M059J (cell line): ENCODE measurements at regions not wholly inside any gene's neighbourhood (a gene's known extent, or its start where the extent isn't known, plus 50 kb on each side); places are given as distances from the start of the nearest gene placed in this dataset.

Experiments used
- DNase-seq: peaks from one replicate; pipeline ENCODE4 v3.0.0-alpha.2; 2012; ENCODE audit warnings: low read depth

DNA sequence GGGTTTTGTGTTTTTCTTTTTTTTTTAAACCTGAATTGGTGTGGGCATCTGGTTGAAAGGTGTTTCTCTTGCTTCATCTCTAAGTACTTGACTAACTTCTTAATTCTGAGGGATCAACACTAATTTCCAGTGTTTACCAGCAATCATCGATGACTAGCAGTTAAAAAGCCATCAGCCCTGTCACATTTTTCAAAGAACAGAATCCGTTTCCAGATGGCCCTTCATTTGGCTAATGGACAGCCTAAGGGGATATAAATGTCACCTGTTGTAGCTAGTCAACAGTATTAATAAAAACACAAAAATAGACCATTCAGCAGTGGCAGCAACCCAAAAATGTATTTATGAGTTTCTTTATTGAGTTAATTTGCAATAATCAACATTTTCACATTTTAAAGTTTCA, 1076.5 kb downstream of the MAT2B start:
- DNase-seq, result no peak

DNA sequence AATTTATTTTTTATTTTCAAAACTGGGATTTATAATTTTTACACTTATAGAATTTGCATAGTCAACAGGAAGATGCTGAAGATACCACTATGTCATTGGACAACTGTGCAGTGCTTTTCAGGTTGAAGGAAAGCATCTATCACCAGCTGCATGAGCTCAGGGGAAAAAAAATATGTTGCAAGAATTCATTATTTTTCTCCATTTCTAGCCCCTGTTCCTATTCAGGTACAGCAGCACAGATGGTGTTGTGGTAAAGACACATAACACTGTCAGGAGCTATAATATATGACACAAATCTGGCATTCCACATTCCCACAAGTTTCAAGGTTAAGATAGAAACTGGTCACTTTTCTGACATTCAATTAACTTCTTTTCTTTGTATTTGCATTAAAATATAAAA, 1088.6 kb downstream of the MAT2B start:
- no peak for DNase-seq

DNA sequence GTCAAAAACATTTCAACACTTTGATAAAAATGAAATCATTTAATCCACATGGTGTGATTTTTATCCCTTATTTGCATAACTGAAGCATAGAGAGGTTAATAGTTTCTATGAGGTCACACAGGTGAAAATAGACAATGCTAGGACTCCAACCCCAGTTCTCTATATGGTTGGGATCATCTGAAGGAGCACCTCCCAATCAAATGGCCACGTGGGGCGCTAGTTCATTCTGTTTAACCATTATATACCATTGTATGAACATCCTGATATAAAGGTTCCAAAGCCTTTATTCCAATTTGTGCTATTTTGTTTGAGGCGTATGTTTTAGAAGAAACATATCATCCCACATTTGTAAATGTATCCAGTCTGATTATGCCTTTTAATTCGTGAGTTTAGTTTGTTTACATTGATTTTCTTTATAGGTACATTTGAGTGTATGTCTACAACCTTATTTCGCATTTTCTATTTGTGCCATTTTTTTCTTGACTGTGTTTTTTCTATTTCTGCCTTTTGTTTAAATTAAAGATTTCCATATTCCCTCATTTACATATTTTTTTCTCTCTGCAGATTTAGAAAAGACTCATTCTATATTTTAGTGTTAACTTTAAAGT, 1092.0 kb downstream of the MAT2B start:
- DNase-seq, result peak; percentile 6

DNA sequence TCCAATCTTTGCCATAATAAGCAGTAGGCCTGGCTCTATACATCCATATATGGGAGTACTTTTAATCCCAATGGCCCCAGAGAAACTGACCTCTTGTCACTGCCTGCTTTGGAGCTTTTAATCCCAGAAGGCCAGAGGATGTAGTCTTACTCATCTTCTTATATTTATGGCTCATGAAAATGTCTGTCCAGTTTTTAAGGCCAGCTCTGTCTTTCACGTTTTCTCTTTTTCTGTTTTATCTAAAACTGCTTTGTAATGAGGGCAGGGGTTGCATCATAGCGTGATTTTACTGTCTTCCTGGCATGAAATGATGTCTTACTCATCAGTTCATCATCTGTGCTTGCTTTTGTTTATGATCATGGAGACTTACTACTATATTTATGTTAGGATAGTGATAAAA, 1094.9 kb downstream of the MAT2B start:
- DNase-seq, result peak; percentile 52

DNA sequence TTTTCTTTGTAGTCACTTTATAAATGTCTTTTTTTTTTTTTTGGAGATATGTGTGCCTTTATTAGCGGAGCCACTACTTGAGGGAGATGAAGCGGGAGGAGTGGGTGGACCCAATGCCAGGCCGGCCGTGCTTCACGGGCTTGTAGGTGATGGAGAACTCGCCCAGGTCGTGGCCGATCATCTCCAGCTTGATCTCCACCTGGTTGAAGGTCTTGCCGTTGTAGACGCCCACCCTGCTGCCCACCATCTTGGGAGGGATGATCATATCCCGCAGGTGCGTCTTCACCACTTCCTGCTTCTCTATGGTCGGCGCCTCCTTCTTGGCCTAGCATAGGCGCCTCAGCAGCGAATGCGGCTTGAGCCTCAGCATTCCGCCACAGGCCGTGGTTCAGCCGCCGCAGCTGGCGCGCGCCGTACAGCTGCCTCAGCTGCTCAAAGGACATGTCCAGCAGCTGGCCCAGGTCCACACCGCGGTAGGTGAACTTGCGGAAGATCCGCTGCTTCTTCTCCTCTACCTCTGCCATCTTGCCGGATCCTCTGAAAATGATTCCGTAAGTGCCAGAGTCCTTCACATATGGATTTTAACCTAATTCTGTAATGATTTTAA, 1095.6 kb downstream of the MAT2B start:
- no peak for DNase-seq

DNA sequence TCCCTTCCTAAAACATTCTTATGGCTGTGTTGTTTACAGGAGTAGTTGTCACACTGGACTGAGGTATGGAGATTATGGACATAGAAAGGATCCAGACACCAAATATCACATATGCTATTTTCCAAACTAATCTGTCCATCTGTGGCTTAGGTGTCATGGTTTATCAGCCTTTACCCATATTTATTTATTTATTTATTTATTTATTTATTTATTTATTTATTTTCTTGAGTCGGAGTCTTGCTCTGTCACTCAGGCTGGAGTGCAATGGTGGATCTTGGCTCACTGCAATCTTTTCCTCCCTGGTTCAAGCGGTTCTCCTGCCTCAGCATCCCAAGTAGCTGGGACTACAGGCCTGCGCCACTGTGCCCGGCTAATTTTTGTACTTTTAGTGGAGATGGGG, 1103.1 kb downstream of the MAT2B start:
- no peak for DNase-seq

DNA sequence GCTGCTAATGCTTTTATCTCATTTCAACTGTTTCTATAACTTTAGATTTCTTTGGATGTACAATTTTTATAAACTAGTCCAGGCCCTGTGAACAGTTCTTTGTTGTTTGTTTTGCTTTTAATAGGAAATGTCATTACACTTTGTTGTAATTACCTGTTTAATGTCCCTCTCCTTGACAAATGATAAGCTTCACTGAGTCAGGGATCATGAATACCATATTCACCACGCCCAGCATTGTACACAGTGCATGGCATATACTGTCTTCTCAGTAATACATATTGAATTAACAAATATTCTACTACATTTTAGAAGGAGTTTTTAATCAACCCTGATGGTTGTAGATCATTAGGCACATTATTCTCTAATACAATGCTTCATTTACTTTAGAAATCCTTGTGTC, 1105.0 kb downstream of the MAT2B start:
- no peak for DNase-seq

DNA sequence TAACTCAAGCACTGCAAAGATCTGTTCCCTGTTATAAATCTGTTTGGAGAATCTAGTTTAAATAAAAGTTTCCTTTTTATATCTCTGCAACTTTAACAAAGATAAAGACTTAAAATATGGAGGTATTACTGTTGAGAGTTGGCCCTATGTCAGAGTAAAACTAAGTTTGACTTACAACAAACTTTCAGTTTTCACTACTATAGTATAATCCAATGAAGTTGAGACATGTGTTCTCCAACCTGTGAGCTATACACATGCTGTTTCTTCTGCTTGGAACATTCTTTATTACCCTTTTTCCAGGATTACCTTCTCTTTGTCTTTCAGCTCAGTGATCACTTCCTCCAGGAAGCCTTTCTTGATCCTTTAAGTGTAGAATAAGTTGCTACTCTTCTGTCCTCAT, 1109.3 kb downstream of the MAT2B start:
- no peak for DNase-seq

DNA sequence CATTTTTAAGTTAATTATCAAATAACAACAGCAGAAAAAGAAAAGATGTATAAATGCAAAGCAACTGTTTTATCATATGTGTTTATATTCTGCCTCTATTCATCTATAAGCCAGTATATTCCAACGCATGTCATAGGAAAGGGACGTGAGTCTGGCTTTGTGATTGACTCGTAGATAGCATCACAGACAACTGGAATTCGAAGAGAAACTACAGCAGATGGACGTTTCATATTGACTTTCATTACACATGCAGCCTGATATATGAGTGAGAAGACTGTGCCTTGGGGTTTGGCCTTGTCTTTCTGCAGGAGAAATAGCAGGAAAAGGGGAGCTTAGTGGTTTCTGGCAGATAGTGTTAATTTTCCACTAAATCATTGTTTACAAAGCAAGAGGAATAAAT, 1111.9 kb downstream of the MAT2B start:
- DNase-seq, result no peak

DNA sequence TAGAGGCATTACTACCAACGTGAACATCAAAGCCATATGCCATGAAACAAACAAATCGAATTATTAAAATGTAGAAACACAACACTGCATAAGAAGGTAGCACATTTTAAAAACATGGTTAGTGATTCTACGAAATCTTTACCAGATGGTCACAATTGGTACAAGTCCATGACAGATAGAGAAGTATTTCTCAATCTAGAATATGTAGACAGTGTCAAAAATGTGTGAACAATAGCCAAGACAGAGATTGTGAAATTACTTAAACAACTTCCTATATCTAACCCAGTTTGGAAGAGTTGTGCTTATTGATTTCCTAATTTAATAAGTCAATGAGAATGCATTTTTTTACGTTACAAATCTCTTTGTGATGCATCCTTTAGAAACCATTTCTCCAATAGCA, 1121.6 kb downstream of the MAT2B start:
- no peak for DNase-seq

DNA sequence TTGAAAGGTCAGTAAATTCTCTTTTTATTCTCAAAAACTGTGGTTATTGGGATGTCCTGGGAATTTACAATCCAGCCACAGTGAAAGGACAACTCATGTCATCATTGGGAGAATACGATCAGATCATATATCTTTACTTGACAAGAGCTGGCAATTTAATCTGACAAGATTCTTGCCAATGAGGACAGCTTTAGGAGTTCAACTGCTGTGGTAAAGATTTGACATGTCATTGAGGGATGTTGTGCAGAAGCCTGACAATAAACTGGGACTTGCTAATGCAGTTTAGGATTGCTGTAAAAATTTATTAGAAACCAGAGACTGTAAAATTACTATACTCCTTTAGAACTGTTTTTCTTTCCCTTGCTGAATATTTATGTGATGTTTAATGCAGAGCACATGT, 1131.0 kb downstream of the MAT2B start:
- no peak for DNase-seq

DNA sequence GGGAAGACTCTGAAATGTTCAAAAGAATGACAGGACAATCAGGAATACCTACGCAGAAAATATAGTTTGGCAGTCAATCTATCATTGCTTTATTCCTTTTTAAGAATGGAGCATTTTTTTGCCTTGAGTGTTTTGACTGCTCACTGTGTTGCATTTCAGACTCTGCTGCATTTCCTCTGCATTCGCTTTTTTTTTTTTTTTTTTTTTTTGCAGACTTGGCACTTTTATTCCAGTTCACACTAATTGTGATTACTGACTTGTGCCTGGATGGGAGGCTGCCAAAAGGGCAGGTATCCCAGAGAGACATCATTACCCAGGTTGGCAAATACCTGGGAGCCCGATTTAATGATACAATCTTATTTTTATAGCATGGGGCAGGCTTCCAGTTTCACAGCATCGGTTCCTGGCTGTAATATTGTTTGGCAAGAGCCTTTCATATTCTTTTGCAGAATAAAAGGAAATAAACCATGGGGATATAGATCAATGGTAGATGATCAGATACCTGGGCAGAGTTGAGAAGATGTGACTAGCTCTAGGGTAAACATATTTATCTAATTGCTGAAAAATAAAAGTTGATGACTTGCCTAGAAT, 1132.6 kb downstream of the MAT2B start:
- DNase-seq, result no peak

DNA sequence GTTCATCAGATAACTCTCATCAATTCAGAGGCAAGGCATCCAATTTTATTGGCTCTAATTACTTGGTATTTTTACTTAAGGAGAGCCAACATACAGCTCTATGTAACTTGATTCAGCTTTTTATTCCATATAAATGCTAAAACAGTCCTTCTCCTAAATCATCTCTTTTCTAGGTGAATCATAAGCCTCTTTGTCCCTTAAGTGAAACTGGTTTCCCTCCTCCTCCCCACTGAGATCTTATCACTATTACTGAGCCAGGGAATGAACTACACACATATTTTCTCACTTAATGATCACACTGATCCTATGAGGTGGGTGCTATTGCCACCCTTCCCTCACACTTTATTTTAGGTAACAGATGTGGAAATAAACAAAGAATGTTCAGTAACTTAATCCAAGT, 1143.8 kb downstream of the MAT2B start:
- DNase-seq, result peak; percentile 13

DNA sequence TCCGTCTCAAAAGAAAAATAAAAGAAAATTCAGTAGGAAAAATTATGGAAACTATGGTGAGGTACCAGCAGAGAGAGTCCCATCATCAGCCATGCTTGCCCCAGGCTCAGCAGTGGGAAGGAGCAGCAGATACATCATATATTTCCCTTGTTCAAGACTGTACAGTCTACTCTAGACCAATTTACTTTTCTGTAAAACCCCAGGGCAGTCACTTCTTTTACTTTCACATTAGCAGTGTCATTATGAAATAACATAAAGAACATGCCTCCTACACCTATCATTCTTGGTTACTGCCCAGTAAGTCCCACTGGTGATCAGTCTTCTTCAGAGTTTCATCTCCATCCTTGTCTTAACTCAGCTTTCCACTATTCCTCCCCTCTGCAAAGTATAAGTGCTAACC, 1145.0 kb downstream of the MAT2B start:
- no peak for DNase-seq

DNA sequence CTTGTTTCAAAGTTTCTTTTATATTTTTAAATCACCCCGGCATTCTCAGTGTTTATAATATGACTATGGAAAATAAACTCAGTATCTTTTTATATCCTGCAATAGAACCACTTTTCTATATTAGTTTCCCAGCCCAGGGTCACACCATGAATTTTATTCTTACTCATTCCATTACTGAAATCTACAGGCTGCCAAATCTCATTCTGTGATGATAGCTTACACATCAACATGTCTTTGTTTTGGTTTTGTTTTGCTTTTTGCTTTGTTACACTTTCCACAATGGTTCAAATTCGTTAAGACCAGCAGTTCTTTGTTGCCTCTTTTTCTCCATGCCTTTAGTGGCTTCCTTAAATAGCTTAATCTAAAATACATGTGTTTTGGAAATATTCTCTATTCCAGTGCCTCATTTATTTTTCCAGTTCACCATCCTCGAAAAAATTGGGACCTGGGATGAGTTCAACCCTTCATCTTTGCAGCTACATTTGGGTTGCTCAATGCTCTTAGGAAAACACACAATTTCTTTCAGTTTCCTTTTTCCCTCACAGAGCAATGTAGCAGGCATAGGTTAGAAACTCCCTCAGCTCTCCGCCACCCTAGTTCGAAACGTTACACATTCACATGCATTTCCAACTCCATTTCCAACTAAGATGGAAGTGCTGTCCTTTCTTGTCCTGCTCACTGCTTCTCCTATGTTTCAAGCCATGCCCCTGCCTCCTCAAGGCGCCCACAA, 1146.3 kb downstream of the MAT2B start:
- peak; percentile 10 for DNase-seq

DNA sequence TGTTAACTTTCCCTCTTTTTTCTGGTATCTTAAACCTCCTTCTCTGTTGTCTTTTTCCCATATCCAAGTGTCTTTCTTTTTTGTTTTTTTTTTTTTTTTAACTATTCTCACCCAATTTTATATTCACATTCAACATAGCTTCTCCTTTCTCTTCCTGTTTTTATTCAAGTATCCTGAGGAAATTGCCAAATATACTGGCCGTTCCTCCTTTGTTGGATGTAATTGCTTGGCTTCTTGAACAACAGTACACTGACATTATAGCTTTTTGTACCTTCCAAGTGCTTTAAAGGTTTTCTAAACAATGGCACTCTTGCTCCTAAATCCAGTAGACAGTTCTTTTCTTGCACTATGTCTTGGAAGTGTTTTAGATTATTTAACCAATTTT, 1146.8 kb downstream of the MAT2B start:
- no peak for DNase-seq

DNA sequence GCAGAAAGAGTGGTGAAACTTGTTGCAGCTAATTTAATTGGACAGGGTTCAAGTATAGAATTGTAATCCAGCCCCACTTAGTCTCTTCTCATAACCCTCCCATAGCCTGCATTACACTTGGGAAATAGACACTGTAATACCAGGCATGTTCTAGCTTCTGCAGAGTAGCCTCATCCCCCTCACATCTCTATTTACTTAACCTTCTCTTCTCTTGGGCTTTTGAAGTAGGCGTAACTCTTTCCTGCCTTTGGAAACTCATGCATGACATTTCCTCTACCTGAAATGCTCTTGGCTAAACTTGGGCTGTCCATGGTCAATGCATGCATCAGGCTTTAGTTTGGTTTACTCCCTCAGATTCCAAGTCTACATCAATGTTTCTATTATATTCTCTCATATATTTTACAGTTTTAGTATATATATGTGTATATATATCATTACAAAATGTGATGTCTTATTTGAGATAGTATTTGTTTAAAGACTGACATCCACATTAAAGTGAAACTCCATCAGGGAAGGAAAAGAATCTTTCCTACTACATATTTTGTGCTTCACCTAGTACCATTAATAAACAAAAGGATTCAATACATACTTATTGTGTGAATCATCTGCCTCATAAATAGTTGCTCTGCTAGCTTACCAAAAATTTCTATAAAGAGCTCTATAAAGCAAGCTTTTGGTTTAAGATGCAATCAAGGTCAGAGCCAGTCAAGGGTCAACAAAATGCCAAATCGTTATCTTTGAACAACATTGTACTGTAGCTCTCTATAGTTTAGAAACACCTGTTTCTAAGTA, 1158.0 kb downstream of the MAT2B start:
- DNase-seq, result peak; percentile 45

DNA sequence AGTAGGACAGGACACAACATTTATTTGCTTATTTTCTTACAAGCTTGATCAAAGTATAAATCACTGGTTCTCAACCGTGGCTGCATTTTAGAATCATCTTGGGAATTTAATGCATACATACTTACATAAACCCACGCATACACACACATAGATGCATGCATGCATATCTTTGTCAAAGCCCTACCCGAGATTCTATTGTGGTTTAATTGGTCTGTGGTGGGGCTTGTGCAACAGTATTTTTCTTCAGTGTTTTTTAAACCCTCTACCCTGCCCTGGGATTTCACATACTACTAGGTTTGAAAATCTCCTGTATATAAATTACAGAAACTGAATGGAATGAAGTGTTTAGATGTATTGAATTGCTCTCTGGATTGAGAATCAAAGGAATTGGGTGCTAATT, 1166.2 kb downstream of the MAT2B start:
- no peak for DNase-seq

DNA sequence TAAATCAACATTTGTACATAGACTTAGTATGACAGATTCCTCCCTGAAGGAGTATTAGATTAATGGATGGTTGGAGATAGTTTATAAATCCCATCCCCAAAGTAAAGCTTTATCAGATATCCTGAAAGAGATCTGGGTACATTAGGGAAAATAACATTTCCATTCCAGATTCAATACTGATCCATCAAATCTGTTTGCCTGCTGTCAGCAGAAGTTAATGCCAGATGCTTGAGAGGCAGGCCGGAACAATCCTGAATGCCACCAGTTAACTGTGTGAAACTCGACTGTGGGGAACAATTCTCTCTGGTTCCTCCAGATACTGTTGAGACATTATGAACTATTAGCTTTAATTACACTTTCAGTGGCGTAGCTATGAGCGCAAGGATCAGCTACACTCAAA, 1166.8 kb downstream of the MAT2B start:
- DNase-seq, result no peak

DNA sequence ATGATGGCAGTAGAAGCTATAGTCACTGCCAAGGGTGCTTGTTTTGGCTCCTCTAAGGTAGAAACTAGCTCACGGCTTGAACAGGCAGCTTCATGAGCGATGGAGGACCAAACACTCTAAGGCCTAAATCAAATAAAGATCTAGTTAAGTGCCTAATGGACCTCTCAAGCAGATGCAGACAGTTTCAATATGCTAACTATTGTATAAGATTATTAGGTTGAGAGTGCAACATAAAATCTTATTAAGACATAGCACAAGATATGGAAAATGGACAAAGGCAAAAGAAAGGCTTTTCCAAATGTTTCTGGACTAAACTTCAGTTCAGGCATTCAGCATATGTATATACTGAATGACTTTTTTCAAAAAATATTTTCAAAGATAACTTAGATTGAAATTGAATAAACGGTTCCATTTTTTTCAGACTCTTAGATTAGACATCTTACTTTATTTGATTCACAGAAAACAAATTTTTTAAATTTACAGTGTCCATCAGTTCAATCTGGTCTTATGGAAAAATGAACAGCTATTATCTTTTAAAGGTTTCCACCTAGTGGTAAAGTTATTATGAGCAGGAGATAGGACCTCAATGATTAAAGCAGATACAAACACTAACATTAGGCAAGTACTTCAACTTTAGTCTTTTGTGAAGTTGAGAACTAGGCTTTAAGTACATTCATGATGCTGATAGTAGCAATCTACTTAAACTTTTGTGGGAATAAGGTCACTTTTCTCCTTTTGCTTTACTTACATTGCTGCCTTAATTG, 1167.7 kb downstream of the MAT2B start:
- DNase-seq, result no peak

DNA sequence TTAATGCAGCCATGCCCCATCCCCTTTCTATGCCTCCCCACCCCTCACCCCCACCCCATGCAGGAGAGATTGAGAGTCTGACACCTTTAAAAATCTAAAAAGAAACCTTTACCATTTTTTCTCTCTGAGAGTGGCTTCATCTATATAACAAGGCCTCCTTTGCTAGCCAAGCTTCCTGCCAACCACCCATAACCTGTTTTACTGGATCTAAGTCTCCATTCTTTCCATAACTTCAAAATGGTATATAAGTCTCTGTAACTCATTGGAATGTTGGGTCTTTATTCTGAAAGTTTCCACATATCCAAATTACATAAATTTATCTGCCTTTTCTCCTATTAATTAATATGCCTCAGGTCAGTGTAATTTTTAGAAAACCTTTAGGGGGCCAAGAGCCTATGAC, 1174.0 kb downstream of the MAT2B start:
- no peak for DNase-seq

DNA sequence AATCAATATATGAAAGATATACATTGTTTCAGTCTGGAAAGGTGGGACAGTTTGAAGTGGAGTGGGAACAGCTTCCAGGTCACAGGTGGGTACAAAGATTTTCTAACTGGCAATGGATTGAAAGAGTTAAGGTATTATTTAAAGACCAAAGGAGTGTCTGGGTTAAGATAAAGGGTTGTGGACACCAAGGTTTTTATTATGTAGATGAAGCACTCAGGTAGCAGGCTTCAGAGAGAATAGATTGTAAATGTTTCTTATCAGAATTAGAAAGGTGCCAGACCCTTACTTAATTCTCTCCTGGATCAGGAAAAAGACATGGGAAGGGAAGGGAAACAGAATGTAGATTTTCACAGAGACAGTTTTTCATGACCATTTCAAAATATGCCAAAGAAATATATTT, 1174.8 kb downstream of the MAT2B start:
- DNase-seq, result no peak
